HG03060 (cell line): ENCODE measurements at regions not wholly inside any gene's neighbourhood (a gene's known extent, or its start where the extent isn't known, plus 50 kb on each side); places are given as distances from the start of the nearest gene placed in this dataset.

Source experiments
- ATAC-seq: cut with Tn5 transposase; IDR thresholded peaks from one replicate; pipeline ENCODE4 v1.9.1; 2021; ENCODE audit warnings: low read depth, moderate number of reproducible peaks; ENCODE audit not compliant: unreplicated experiment

DNA sequence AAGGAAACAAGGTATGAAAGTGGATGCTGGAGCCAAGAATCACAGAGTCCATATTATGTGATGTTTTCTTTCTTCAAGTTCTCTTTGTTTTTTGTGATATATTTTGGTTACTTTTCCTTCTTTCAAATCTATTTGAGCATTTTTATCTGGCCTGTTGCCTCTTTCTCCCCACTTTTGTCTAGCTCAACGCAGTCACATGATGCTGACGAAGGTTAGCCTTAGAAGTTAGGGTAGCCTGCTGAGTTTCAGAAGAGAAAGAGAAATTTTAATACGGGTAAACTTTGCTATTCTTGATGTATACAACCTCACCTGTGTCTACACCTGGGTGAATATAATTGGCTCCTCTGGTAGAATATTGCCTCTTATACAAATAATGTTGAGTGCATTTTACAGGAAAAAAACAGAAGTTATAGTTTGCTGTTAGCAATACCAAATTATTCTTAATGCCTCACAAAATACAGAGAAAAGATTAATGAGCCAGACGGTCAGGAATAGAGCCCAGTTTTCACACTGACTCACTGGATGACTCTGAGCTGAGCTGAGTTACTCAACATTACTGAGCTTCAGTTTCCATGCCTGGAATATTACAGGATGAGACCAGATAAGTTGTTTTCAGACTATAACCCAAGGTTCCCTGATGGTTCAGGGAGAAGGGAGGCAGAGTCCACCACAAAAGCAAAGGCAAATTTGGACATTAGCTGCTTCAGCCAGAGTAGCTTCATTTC lies 161.6 kb upstream of the BDNF start:
- ATAC-seq = no peak

DNA sequence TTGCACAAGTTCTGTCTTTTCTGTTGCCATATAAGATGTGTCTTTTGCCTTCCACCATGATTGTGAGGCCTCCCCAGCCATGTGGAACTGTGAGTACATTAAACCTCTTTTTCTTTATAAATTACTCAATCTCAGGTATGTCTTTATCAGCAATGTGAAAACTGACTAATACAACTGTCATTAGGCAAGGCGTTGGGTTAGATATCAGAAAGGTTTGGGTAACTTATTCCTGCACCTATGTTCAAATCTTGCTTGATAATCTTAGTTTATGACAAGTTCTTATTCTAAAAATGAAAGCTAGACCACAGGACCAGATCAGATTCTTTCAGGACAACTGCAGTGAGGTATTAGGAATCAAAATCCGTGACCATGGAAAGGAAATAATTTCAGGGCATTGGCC lies 160.6 kb upstream of the BDNF start:
- no peak for ATAC-seq

DNA sequence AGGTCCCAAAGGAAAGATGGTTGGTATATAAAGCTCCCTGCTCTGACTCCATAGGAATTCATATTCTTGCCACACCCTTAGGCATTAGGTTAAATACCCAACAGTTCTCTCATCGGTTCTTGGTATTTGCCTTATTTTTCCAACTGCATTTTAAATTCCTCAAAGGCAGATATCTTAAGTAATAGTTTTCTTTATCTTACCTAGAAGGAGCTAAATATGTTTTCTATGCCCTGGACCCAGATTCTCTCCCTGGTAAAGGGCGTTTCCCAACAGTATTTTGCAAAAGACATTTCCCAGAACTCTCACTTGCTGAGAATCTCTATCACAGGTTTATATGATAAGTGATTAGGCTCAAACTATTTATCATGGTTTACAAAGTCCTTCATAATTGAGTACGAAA lies 158.6 kb upstream of the BDNF start:
- ATAC-seq = no peak

DNA sequence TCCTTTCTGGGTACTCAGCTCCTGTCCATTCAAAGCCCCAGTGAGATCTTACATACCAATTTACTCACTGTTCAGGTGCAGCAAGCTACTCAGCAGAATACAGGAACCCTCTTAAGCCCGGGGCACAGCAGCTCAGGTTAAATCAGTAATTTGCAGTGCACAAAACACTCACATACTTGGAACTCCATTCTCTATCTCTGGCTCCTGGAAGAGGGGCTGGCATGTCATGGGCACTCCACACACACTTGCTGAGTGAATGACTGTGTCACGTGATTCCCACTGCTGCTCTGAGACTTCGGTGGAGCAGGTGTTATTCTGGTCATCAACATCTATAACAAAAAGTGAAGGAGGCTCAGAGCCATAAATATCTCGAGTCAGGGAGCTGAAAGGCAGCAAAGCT lies 157.3 kb upstream of the BDNF start:
- ATAC-seq = no peak

DNA sequence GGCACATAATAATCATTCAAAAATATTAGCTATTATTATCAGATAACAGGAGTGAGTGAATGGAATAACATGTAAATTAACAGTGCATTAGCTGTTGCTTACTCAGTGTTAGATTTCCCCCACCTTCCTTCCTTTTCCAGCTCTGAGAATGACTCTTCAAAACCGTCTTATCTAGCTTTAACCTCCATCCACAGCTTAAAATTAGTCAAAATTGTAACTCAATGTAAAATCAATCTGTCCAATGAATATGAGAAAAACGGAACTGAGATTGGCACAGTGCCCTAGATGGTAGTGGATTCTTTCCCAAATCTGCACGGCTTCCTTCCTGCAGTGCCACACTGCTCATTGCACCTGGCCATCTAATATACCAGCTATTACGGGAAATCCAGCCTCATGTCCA lies 156.8 kb upstream of the BDNF start:
- ATAC-seq = no peak

DNA sequence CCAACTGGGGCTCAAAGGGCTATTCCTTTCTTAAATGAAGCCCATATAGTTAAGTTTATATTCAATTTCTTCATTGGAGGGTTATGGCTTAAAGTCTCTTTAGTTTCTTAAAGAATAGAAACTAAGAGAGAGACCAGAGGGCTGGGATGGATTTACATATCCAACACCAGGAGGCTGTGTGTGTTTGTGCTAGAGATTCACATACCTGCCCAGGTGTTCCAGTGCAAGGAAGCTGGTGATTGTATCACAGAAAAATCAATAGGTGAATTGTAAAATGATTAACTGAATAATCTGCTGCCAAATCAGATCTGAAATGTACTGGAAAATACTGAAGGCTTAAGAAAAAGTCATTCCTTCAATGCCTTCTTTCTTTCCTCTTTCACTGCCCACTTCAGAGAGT lies 148.2 kb upstream of the BDNF start:
- no peak for ATAC-seq

DNA sequence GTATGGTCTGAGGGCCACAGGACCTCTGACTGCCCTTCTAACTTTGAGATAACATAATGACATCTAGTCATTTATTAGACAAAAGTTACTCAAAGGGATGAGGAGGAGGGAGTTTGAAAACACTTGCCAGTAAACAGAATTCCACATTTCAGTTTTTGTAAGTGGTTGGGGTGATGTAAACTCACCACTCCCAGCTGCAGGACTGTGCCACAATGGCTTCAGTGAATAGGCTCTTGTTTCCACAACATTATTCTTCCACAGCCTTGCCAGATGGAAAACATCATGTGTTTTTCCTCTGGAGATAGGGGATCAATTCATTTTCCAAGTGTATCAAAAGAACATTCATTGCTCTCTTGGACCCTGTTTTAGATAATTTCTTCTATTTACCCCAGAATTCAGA lies 147.2 kb upstream of the BDNF start:
- no peak for ATAC-seq

DNA sequence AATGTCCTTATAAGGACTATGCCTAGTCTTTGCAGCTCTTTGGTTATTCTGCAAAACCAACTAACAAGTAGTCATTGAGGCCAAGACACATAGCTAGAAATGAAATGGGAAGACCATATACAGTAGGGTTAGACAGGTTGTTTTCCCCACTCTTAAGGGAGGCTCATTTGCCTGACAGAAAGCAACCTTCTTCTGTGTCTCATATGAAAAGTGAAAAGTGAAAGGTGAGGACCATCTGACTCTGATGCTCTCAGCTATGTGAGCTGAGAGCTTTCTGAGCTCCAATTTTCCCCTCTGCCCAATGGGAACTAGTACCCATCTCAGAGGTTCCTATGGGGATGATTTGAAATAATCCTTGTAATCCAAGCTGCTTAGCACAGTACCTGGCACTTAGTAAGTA lies 142.0 kb upstream of the BDNF start:
- ATAC-seq = no peak

DNA sequence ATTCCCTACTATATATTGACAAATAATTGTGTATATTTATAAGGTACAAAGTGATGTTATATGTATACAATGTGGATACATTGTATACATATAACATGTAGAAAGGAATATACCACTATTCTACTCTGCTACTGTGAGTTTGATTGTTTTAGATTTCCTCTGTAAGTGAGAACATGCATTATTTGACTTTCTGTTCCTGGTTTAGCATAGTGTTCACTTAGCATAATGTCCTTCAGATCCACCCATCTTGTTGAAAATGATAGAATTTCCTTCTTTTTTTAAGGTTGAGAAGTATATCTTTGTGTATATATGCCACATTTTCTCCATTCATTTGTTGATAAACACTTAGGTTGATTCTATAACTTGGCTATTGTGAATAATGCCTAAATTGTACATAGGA lies 140.8 kb upstream of the BDNF start:
- ATAC-seq = no peak

DNA sequence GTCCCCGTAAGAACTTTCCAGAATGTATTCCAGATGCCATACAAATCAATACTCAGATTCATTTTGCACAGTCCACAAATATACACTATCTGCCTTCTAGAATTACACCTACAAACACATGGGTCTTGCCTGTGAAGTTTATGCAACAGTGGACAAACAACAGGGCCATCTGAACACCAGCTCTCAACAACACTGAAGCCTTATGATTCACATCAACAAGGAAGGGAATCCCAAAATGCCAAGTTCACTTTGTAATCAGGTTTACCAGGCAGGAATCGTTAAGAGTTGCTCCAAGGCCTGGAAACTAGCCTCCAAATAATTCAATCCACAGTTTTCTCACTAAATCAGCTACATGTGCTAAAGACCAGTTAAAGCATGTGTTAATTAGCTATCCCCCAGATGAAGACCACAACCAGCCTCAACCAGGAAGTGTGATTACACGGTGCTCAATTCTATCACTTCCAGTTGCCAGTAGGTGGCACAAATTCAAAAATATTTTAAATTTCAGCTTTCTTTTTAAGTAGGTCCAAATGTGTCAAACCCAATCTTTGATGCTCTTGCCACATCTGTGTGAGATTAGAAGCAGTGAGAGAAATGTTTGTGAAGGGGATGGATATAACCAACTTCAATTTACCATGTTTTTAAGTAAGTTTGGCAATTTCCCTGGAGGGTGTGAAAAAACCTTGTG lies 139.1 kb upstream of the BDNF start:
- ATAC-seq = no peak

DNA sequence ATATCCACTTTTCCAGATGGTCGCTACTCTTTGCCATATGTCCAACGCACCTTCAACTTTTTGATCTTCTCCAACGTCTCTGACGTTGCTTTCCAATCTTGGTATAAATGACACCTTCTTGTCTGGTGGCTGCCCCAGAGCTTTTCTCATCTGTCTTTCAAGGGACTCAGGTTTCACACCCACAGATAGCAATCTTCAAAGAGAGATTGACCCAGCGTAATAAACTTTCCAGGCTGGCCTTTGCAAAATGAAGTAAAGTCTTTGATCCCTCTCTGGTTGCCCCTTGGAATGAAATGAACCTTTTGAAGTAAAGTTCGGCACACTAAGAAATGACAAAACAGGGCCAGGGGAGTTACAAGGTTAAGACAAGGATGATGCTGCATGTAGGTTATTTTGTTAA lies 138.4 kb upstream of the BDNF start:
- ATAC-seq = no peak

DNA sequence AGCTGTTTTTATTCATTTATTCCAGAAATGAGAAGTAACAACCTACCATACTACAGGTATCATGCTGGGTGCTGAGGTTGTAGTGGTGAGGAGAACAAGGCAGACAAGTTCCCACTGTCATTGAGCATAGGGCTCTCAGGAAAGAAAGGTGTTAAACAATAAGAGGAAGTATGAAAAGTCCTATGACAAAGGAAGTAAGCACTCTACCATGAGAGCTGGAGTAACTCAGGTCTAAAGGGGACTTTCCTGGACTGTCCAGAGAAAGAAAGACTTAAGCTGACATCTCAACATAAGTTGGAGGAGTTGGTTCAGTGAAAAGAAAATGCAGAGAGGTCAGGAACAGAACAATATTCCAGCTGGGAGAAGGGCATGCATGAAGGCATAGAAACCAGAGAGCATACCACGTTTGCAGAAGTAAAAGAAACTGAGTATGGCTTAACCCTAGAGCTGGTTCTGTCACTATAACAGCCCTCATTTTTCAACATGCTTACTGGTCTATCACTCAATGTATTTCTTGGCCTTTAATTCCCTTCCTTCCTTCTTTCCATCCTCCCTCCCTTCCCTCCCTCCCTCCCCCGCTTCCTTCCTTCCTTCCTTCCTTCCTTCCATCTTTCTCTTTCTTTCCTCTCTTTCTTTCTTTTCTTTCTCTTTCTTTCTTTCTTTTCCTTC lies 137.8 kb upstream of the BDNF start:
- peak; percentile 82 for ATAC-seq

DNA sequence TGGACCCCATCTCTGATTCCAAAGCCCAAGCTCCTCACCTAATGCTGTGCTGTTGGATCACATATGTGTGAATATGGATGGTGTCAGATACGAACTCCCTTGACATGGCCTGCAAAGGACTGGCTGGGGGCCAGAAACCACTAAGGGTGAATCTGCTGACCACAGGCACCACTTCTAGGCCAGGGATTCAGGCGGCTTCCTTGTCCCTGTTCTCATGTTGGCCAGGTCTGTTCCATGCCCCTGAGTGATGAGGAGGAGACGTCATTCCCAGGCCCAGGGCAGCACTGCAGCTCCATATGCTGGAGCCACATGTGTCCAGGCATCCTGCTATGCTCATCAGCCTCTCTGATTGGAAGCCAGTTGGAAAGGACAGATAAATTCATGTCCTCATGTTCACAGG lies 130.0 kb upstream of the BDNF start:
- ATAC-seq = no peak

DNA sequence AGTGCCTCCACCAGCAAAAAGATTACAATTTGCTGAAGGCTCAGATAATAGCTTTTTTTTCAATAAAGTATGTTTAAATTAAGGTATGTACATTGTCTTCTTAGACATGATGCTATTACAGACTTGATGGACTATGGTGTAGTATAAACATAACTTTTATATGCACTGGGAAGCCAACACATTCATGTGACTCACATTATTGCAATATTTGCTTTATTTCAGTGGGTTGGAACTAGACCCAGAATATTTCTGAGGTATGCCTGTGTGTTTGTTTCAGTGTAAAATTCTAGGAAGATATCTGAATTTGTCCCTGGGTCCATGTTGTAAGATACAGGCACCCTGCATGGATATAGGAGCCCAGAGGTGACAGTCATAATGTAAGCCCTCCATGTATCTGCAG lies 120.0 kb upstream of the BDNF start:
- no peak for ATAC-seq

DNA sequence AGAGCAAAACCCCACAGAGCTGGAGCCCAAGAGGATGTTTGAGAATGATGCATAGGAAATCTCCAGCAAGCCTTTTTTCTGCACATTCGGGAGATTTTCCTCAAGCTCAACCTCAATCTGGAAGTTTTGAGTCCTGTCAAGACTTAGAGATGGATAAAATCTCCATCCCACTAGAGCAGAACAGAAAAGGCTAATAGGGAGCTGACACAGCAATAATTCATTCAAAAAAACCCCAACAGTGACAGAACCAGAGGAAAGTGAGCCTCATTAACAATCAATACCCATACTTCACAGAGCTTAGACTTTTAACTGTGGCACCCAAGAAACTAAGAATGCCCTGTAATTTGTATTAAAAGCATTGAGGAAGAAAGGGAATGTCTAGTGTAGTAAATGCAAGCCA lies 115.9 kb upstream of the BDNF start:
- no peak for ATAC-seq

DNA sequence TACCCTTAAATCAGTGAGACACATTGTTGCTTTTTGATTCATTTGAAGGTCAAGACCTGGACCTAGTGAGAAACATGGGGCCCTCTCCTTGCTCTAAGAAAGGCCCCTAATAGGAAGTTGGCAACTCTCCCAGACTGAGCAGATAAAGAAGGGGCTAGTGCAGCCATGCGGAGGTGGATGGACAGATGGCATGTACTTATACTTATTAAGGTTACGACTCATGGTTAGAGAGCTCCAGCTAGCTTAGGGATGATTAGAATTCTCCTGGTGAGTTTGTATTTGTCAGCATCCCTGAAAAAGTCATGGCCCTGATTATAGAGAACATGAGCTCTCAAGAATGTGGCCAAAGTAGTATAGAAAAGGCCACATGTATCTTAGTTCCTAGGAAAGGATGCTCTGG lies 112.1 kb upstream of the BDNF start:
- ATAC-seq = no peak

DNA sequence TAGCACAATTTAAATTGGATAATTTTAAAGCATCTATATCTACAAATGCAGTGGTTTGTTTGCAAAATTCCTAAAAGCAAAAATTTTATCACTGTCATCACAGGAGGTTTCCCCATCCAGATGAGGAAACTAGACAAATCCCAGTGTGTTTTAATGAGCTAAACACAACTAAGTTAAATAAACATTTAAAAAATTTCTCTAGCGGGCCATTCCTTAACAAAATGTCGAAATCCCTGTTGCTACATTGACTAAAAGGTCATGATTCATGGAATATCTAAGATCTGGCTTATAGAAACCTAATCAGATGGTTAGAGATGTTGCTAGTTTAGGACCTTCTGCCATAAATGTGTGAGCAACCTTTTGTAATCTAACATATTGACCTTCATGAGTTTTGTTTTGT lies 107.3 kb upstream of the BDNF start:
- ATAC-seq = no peak

DNA sequence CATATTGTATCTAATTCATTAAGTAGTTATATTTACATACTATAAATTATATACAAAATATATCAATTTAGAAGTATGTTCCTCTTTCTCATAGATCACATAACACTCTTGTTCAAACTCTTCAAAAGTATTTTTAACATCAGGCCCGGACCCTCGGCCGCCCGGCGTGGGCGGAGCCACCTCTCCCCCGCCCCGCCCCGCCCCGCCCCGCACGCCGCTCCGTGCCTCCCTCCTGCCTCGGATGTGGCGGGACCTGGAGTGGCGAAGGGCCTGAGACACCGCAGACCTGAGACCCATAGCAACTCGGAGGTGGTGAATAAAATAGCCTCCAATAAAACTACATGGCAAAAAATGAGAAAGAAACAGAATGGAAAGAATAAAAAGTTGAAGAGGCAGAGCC lies 105.9 kb upstream of the BDNF start:
- ATAC-seq = no peak

DNA sequence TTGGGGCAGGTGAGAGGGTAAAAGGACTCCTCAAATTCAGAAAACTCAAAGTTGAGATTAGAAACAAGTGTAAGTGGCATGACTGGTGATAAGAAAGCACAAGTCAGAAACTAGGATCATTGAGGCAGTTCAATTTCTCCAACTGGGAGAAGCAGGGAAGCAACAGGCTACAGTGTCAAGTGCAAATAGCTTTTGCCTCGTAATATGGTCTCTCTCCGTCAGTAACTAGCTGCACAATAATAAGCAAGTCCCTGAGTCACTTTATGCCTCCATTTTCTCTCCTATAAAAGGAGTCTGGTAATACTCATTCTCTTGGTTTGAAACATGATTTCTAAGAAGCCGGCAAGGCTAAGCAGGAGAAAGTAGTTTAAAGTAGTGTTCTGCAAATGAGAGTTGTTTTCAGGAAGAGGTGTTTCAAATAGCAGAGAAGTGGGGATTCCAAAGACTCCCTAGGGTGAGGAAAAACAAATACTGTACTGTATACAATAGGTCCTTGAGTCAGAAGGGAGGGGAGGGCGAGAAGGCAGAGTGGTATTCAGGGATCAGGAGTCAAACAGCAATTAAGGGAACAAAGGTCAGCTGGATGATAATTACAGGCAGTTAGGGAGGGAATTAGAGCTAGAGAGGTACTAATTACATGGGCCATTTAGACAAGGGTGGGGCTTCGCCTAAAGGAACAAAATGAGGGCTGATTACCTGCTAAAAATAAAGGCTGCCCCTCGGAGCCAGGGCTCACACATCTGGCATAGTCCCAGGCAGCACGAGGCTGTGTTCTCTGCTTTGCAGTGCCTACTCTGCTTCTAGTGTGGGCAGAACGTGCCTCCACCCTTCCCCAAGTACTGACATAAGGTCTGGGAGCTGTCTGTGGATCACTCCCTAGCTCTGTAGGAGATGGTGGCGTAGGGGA lies 96.0 kb upstream of the BDNF start:
- ATAC-seq = no peak

DNA sequence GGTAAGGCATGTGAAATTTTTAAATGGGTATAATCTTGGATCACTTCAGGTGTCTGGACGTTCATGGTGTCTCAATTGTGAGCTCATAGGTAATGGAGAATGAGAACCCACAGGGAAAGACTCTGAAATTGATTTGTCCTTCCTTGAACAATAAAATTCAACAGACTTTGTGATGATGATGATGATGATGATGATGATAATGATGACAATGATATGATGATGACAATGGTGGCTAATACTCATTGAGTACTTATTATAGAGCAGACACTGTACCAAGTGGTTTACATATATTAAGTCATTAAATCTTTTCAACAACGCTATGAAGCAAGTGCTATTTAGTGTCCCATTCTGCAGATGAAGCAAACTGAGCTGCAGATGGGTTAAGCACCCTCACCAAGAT lies 86.6 kb upstream of the BDNF start:
- ATAC-seq = no peak

DNA sequence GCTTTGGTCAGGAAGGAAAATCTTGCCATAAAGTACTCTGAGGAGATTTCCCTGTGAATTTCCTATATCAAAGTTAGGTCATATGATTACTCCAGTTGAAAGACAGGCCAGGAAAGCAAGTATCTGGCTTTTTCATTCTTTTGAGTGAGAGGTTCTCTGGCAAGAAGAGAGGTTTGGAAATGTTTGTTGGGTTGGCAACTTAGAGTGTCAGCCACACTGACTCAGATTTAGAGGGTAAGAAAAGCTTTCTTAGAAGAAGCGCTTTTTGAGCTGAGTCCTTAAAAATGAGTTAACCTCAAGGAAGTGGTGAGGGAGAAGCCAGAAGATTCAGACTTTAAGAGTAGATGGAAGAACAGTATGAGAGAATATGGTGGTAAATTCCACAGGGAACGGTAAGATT lies 86.1 kb upstream of the BDNF start:
- ATAC-seq = no peak
